ENCODE measurements at regions not wholly inside any gene's neighbourhood (a gene's known extent, or its start where the extent isn't known, plus 50 kb on each side); places are given as distances from the start of the nearest gene placed in this dataset.

- intact Hi-C loops (cut with DNase I; ENCODE audit: low total_unique reads) = no loop called here
- Histone ChIP-seq H3K27ac (no peak overlapping the region), H3K36me3 (no peaks in the 10 kb centered on the region), H3K4me1 (no peaks in the 10 kb centered on the region), H3K9me3 (no peaks in the 10 kb centered on the region), H3K4me3 (no peak overlapping the region), H3K27me3 (no peaks in the 10 kb centered on the region)
- no peak for DNase-seq (ENCODE audit: low spot score in 2 of 2)
- TF ChIP-seq CTCF (IDR thresholded peaks at IDR 0.05) (no peak), POLR2A (IDR thresholded peaks at IDR 0.05) (no peak), POLR2AphosphoS5 (IDR thresholded peaks at IDR 0.05) (no peak)
These were observed 154.3 kb upstream of the NCAM1 start for GRCh38 chr11:112806876-112807275.

GRCh38 chr11:112809429-112809828 is 151.8 kb upstream of the NCAM1 start:
- Histone ChIP-seq H3K27ac (no peak overlapping the region), H3K9me3 (no peaks in the 10 kb centered on the region), H3K4me1 (no peaks in the 10 kb centered on the region), H3K27me3 (no peaks in the 10 kb centered on the region), H3K36me3 (no peaks in the 10 kb centered on the region), H3K4me3 (no peak overlapping the region)
- TF ChIP-seq POLR2A (IDR thresholded peaks at IDR 0.05) (no peak), POLR2AphosphoS5 (IDR thresholded peaks at IDR 0.05) (no peak), CTCF (IDR thresholded peaks at IDR 0.05) (no peak)
- intact Hi-C loops (cut with DNase I; ENCODE audit: low total_unique reads) = no loop called here
- DNase-seq (ENCODE audit: low spot score in 2 of 2) = no peak

- intact Hi-C loops (cut with DNase I; ENCODE audit: low total_unique reads) = no loop called here
- no peak overlapping the region for H3K4me3 ChIP-seq
- no peaks in the 10 kb centered on the region for H3K4me1 ChIP-seq
- no peak for DNase-seq (ENCODE audit: low spot score in 2 of 2)
- H3K27ac ChIP-seq = no peak overlapping the region
- no peaks in the 10 kb centered on the region for H3K9me3 ChIP-seq
- H3K36me3 ChIP-seq = no peaks in the 10 kb centered on the region
- TF ChIP-seq POLR2A (IDR thresholded peaks at IDR 0.05) (no peak), POLR2AphosphoS5 (IDR thresholded peaks at IDR 0.05) (no peak), CTCF (IDR thresholded peaks at IDR 0.05) (no peak)
- H3K27me3 ChIP-seq = no peaks in the 10 kb centered on the region
These were observed 150.3 kb upstream of the NCAM1 start for GRCh38 chr11:112810951-112811350.

GRCh38 chr11:112811783-112812182 is 149.4 kb upstream of the NCAM1 start:
- Histone ChIP-seq H3K4me1 (no peaks in the 10 kb centered on the region), H3K27me3 (no peaks in the 10 kb centered on the region), H3K27ac (no peak overlapping the region), H3K4me3 (no peak overlapping the region), H3K9me3 (no peaks in the 10 kb centered on the region), H3K36me3 (no peaks in the 10 kb centered on the region)
- TF ChIP-seq POLR2A (IDR thresholded peaks at IDR 0.05) = no peak
- TF ChIP-seq CTCF (IDR thresholded peaks at IDR 0.05) = no peak
- TF ChIP-seq POLR2AphosphoS5 (IDR thresholded peaks at IDR 0.05) = no peak
- DNase-seq (ENCODE audit: low spot score in 2 of 2) = no peak
- intact Hi-C loops (cut with DNase I; ENCODE audit: low total_unique reads) = no loop called here

- intact Hi-C loops (cut with DNase I; ENCODE audit: low total_unique reads) = no loop called here
- no peak overlapping the region for H3K4me3 ChIP-seq
- H3K4me1 ChIP-seq = no peaks in the 10 kb centered on the region
- H3K27ac ChIP-seq = no peak overlapping the region
- no peaks in the 10 kb centered on the region for H3K36me3 ChIP-seq
- no peaks in the 10 kb centered on the region for H3K27me3 ChIP-seq
- no peak for TF ChIP-seq CTCF (IDR thresholded peaks at IDR 0.05)
- TF ChIP-seq POLR2A (IDR thresholded peaks at IDR 0.05) = no peak
- TF ChIP-seq POLR2AphosphoS5 (IDR thresholded peaks at IDR 0.05) = no peak
- no peaks in the 10 kb centered on the region for H3K9me3 ChIP-seq
- no peak for DNase-seq (ENCODE audit: low spot score in 2 of 2)
These were observed 148.5 kb upstream of the NCAM1 start for GRCh38 chr11:112812729-112813128.

All from breast epithelium (tissue), 4 donors.